CD4-positive, alpha-beta T cell treated with Interleukin-4 for 4 hours (primary cell): ENCODE measurements at regions not wholly inside any gene's neighbourhood (a gene's known extent, or its start where the extent isn't known, plus 50 kb on each side); places are given as distances from the start of the nearest gene placed in this dataset.

Experiments
- DNase-seq: peaks from one replicate; pipeline ENCODE4 v3.0.0-alpha.2; 2020

- no peak for DNase-seq
Observed at GRCh38 chr14:104359301-104359968, 220.1 kb upstream of the C14orf180 start.

- no peak for DNase-seq
Observed at GRCh38 chr14:104359969-104360442, 219.6 kb upstream of the C14orf180 start.

- DNase-seq, result no peak
Observed at GRCh38 chr14:104360501-104360900, 219.1 kb upstream of the C14orf180 start.

GRCh38 chr14:104361101-104361591 lies 218.4 kb upstream of the C14orf180 start:
- DNase-seq, result no peak

GRCh38 chr14:104361921-104362681 lies 217.5 kb upstream of the C14orf180 start:
- DNase-seq, result no peak

GRCh38 chr14:104362761-104363605 lies 216.6 kb upstream of the C14orf180 start:
- DNase-seq, result no peak

GRCh38 chr14:104363891-104364760 lies 215.4 kb upstream of the C14orf180 start:
- DNase-seq, result no peak

GRCh38 chr14:104364830-104365229 lies 214.7 kb upstream of the C14orf180 start:
- no peak for DNase-seq

GRCh38 chr14:104366931-104367865 lies 212.4 kb upstream of the C14orf180 start:
- no peak for DNase-seq

- DNase-seq, result no peak
Observed at GRCh38 chr14:104367866-104368750, 211.5 kb upstream of the C14orf180 start.

GRCh38 chr14:104368751-104369100 lies 210.8 kb upstream of the C14orf180 start:
- no peak for DNase-seq

- no peak for DNase-seq
Observed at GRCh38 chr14:104369208-104369607, 210.4 kb upstream of the C14orf180 start.

GRCh38 chr14:104370256-104370870 lies 209.2 kb upstream of the C14orf180 start:
- no peak for DNase-seq

- no peak for DNase-seq
Observed at GRCh38 chr14:104371031-104371430, 208.5 kb upstream of the C14orf180 start.

GRCh38 chr14:104371917-104372316 lies 207.6 kb upstream of the C14orf180 start:
- DNase-seq, result no peak

- DNase-seq, result no peak
Observed at GRCh38 chr14:104372390-104373054, 207.0 kb upstream of the C14orf180 start.

GRCh38 chr14:104373055-104373854 lies 206.3 kb upstream of the C14orf180 start:
- DNase-seq, result no peak
